ENCODE measurements at regions not wholly inside any gene's neighbourhood (a gene's known extent, or its start where the extent isn't known, plus 50 kb on each side); places are given as distances from the start of the nearest gene placed in this dataset.
A peak's percentile ranks its signal among the peaks of the same experiment; 100 is the strongest.
"Not testable (repeated sequence)": the region's sequence is repeated elsewhere in the genome, so short reads cannot be mapped to it uniquely, and the experiment has no call there.

DNA sequence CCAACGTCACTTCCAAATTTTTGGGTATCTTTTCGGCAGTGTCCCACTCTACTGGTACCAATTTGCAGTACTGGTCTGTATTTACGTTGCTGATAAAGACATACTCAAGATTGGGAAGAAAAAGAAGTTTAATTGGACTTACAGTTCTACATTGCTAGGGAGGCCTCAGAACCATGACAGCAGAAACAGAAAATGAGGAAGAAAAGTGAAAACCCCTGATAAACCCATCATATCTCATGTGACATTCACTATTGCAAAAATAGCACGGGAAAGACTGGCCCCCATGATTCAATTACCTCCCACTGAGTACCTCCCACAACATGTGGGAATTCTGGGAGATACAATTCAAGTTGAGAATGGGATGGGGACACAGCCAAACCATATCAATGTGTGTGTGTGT, 364.0 kb upstream of the KCND2 start:
- DNase-seq = no peak

DNA sequence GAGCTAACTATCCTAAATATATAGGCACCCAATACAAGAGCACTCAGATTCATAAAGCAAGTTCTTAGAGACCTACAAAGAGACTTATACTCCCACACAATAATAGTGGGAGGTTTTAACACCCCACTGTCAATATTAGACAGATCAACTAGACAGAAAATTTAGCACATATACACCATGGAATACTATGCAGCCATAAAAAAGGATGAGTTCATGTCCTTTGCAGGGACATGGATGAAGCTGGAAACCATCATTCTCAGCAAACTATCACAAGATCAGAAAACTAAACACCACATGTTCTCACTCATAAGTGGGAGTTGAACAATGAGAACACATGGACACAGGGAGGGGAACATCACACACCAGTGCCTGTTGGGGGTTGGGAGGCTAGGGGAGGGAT, 358.9 kb upstream of the KCND2 start:
- DNase-seq = not testable (repeated sequence)

DNA sequence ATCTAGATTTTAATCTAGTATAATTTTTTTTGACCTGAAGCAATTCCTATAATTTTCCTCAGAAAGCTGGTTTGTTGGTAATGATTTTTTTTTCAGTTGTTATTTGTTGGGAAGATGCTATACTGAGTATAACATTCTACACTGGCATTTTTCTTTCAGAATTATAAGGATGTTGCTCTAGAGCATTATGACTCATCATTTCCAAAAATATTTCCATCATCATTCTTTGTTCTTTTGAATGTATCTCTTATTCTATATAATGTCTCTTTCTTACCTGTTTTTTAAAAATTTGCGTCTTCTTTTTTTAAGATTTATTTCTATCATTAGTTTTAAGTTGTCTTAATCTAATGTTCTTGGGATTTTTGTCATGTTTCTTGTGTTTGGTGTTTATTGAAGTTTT, 356.5 kb upstream of the KCND2 start:
- DNase-seq = no peak

DNA sequence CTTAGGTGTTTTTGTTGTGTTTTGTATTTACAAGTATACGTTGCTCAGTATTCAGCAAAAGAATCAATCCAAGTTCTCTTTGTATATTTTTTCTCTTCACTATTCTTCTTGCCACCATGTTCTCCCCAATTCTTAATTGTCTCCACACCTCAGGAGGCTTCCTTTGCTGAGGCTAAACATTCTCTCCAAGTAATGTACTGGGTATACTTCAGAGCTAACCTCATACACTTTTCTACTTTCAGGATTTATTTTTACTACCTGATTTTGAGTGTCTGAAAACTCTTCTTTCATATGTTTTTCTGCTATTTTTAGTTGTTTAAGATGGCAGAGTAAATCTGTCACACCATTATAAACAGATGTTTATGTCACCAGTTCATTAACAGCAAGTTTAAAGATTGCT, 354.8 kb upstream of the KCND2 start:
- no peak for DNase-seq

DNA sequence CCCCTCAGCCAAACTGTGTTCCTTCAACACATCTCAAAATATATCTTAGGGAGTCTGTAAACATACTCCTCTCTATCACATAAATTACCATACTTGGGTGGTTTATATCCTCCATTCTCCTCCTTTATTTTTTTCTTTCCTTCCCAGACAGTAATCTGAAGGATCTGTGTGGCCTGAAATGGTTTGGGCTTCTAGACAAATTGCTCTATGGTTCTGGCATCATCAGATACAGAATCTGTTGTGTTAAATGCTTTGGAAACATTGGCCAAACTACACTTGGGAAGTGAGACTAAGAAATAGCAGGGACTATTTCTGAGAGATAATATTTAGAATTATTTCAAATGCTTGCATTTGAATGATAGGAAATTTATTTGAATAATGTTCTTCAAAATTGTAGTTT, 353.0 kb upstream of the KCND2 start:
- DNase-seq = no peak

DNA sequence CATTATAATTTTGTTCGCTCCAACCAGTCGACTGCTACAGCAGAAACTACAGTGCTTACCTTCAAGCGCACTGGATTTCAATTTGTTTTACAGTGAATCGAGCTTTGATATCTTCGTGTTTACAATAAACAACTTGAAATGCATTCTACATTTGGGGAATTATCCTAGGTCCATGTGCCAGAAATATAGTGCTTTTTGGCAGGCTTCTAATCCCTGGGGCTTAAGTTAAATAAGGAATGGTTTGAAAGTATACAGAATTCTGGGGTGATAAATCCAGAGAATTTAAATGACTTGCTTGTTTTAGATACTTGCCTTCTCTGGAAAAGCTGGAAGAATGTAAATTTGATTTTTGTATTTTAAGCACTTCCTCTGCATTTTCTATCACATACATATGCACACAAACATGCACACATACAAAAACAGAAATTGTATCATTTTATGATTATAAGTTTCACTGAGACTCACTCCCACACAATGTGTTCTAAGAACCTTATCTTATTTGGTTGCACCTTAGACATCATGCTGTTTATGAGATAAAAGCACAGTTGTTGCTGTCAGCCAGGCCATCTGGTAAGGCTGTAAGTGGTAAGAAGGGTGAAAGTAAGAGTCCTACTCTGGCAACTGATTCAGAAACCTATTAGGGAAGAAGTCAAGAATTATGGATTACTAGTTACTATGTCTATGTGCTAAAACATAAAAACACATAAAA, 347.2 kb upstream of the KCND2 start:
- no peak for DNase-seq

DNA sequence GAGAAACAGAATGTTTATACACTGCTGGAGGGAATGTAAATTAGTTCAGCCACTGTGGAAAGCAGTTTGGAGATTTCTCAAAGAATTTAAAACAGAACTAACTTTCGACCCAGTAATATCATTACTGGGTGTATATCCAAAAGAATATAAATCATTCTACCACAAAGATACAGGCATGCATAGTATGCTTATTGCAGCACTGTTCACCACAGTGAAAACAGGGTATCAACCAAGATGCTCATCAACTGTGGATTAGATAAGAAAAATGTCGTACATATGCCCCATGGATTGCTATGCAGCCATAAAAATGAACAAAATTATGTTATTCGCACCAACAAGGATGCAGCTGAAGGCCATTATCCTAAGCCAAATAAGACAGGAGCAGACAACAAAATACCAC, 343.1 kb upstream of the KCND2 start:
- DNase-seq = peak; percentile 14

DNA sequence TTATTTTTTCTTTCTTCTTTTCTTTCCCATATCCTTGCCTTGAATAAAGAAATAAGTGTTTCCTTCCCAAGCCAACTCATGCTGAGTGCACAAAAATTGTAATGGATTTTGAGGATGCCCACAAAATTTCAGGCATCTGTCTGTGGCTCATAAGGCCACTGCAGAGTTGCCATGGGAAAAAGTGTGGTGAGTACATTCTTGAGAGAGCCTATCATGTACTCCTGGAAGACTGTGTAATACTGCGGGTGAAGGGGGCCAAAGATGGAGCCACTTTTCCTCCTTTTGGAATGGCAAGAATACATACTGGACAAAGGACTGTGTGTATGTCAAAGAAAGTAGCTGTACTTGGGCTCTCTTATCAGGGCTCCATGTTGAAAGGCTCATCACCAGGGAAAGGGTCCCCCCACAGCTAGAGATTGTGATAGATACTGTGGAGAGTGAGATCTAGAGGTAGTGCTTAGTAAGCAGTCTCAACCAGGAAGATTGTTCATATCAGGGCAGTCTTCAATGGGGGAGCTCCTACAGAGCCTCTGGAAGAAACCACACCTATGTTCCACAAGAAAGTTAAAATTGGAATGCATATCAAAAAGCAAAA, 341.6 kb upstream of the KCND2 start:
- peak; percentile 1 for DNase-seq

DNA sequence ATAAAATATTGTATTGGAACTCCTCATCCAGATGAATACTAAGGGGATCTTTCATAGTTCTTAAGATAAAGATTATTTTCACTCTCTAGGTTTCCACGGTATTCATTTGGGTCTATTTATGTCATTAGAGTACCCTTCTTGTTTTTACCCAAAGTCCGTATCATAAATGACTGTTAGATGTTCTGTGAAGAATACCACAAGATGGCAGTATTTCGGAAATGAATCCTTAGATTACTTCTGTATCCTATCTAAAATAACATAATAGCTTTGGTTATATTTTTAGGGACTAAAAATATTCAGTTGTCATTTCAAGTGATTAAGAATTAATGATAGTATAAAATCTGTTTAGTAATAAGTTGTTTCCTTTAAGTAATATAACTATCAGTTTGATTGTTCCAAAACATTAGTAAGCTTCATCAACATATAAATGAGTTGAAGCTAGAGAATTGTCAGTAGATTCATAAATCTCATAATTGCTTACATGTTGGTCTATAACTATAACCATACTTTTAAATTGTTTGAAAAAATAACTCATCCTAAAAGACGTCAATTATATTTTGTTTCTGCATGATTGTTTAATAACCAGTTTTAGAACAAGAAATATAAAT, 337.5 kb upstream of the KCND2 start:
- peak; percentile 38 for DNase-seq

DNA sequence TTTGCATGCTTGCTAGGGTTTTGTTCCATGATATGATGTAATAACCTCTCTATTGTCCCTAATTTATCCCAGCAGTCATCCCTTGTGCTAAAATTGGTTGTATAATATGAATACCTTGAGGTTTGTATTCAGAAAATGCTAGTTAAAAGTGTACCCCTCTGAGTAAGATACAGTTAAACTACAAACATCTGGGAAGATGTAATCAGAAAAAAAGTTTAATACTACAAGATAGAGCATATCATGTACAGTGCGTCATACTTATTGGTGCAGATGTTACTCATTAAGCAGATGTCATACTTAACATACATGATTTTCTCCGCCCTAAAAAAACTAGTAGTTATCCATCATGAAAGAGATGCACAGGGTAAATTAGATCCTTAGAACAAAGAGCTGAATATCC, 336.1 kb upstream of the KCND2 start:
- peak; percentile 44 for DNase-seq

DNA sequence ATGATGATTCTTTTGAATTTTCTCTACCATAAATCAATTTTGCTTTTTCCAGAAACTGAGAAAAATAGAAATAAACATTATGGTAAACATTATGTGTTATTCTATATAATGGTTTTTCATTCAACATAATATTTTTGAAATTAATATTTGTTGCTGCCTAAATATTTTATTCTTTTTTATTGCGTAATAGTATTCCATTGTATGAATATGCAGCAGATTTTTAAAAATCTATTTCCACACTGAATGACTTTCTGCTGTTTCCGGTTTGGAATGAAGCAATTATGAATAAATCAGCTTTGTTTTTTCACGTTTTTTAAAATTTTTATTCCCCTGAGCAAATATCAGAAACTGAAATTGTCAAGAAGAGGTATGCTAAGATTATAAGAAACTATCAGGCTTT, 335.2 kb upstream of the KCND2 start:
- DNase-seq = no peak

DNA sequence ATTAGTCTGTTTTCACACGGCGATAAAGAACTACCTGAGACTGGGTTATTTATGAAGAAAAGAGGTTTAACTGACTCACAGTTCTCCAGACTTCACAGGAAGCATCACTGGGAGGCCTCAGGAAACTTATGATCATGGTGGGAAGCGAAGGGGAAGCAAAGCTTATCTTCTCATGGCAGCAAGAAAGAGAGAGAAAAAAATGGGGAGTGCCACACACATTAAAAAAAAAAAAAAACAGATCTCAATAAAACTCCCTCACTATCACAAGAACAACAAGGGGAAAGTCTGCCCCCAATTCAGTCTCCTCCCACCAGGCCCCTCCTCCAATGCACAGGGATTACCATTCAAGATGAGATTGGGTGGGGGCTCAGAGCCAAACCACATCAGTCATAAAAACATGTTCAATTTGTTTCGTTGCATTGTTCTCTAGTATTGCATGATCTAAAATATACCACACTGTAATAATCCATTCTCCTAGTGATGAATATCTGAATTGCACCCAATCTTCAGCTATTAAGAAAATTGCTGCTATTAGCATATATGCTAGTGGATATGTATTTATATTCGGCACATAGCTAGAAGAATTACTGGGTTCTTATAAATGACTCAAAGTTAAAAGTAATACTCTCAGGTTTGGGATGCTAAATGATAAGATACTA, 328.9 kb upstream of the KCND2 start:
- DNase-seq = no peak

DNA sequence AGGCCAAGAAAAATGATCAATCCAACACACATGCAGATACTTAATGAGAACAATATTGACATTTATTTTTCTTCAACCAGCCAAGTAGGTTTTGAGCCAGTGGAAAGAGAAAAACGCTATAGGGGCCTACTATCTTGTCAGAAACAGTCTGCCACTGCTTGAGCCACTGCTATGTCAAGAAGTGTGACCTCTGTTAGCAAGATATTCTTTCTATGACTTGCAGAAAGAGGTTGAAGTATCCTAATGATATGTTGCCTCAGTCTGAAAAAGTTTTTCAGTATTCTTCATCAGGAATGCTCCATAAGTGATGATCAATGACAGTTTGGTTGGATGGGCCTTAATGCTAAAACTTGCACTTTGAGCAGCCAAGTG, 328.4 kb upstream of the KCND2 start:
- DNase-seq = no peak

DNA sequence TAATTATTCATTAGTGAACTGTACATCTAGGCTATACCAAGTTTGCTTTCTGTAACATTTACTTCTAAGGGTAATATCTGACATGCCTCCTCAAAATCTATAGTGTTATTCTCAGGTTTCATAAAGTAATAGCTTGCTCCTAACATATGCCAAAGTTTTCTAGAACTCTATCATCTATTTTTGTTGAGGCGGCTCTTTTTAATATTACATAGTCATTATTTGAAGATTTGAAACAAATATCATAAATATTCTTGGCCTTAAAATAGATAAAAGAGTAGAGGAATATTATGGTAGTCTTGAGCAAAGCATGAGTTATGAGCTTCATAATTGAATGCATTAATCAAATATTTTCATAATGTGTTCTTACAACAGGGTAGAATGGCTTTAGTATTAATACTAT, 327.2 kb upstream of the KCND2 start:
- DNase-seq = no peak

DNA sequence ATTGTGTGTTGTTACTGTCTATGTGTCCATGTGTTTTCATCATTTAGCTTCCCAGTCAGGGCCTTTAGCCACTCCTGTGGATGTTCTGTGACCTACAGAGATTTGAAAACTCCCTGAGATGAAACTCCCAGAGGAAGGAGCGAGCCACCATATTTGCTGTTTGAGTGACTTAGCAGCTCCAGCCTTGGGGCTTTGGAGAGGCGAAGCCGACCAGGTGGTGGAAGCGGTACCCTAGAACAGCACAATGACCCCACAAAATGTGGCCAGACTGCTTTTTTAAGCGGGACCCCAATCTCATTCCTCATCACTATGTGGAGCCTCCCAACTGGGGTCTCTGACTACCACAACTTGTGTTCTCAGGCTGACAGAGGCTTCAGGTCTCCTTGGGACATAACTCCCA, 323.9 kb upstream of the KCND2 start:
- DNase-seq = no peak

DNA sequence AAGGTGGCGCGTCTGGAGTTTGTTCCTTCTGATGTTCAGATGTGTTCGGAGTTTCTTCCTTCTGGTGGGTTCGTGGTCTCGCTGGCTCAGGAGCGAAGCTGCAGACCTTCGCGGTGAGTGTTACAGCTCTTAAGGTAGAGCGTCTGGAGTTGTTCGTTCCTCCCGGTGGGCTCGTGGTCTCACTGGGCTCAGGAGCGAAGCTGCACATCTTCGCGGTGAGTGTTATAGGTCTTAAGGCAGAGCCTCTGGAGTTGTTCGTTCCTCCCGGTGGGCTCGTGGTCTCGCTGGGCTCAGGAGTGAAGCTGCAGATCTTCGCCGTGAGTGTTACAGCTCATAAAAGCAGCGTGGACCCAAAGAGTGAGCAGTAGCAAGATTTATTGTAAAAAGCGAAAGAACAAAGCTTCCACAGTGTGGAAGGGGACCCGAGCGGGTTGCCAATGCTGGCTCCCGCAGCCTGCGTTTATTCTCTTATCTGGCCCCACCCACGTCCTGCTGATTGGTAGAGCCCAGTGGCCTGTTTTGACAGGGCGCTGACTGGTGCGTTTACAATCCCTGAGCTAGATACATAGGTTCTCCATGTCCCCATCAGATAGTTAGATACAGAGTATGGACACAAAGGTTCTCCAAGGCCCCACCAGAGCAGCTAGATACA, 322.5 kb upstream of the KCND2 start:
- not testable (repeated sequence) for DNase-seq

DNA sequence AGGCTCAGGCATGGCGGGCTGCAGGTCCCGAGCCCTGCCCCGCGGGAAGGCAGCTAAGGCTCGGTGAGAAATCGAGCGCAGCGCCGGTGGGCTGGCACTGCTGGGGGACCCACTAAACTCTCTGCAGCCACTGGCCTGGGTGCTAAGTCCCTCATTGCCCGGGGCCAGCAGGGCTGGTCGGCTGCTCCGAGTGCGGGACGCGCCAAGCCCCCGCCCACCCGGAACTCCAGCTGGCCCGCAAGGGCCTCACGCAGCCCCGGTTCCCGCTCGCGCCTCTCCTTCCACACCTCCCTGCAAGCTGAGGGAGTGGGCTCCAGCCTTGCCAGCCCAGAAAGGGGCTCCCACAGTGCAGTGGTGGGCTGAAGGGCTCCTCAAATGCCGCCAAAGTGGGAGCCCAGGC, 321.4 kb upstream of the KCND2 start:
- not testable (repeated sequence) for DNase-seq

DNA sequence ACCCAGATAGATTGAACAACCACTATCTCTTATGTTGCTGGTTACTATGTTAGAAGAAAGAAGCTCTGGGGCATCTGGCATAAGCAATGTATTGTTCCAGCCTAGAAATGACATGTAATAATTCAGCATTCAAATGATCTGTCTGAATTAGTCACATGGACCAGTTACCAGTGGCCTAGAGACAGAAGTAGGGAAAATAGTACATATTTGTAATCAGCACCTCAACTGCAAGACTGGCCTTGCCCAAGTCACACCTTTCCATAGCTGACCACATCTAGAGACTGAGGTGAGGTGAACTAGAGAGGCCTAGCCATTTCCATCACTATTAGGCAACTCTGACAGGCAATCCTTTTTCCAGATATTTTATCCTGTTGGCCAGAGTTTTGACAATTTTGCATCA, 315.6 kb upstream of the KCND2 start:
- DNase-seq = no peak

DNA sequence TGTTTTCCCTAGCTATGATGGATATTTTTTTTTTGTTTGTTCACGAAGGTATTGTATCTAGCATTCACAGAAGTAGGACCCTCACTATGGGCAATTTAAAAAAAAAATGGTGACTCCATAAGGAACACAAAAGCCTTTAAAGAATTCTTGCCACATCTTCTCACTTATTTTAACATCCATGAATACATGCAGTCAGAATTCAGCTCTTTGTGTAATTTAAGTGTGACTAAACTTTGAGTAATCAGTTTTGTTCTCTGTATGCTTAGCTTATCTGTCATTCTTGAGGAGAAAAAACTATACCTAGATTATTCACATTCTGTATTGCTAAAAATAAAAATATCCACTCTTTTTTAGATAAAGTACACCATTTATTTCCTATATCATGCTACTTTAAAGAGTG, 313.2 kb upstream of the KCND2 start:
- peak; percentile 68 for DNase-seq

DNA sequence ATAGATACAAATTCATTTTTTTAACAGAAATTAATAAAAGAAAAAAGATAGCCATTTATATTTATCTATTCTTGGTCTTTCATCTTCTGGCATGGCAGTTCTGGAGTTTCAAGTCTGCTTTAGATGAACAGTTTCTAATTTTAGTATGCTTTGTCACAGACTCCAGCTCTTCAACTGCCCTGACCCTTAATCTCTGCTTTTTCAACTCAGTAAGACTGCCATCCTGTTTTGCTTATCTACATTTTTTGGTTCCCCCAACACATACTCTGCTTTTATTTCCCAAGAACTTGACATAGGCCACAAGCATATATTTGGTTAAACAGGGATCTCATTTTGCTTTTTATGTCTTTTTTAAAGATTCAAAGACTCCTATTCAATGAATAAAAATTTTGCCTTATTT, 309.3 kb upstream of the KCND2 start:
- peak; percentile 11 for DNase-seq

DNA sequence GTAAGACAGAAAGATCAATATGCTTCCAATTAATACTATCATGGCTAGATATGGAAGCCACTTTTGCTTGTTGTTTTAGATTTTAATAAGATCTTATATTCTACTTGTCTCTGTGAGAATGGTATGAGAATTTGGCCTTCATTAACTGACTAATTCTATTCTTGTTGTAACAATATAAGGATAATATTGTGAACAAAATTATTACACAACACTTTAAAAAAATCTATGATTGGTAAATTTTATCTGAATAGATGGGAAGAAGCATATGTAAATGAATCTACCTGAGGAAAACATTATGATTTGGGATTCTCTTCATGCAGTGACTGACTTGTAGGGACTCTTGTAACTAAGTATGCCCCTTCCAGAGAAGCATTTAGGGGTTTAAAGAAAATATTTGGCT, 308.9 kb upstream of the KCND2 start:
- DNase-seq = no peak

DNA sequence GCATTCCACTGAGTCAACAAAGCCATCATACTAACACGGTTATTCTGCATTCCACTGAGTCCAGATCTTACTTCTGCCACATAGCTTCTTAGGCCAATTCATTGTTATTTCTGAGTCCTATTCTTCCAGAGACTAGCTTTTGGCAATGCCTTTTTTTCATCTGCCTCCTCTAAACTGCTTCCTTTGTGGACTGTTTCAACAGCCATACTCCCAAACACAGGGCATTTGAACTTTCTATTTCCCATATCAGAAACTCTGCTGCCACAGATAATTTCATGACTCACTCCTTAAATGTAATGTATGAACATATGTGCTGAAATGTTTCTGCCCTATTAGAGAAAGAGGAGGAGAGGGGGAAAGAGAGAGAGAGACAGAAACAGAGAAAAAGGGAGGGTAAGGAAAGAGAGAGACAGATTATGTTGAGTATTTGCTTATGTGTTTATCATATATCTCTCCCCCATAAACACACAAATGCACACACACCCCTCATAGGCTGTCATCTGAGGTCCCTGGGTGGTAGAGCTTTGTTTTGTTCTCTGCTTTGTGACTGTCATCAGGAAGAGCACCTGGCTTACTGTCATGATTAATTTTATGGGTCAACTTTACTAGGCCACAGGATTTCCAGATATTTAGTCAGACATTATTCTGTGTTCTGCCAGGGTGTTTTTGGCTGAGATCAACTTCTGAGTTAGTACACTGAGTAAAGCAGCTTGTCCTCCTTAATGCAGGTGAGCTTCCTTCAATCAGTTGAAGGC, 308.0 kb upstream of the KCND2 start:
- peak; percentile 45 for DNase-seq

DNA sequence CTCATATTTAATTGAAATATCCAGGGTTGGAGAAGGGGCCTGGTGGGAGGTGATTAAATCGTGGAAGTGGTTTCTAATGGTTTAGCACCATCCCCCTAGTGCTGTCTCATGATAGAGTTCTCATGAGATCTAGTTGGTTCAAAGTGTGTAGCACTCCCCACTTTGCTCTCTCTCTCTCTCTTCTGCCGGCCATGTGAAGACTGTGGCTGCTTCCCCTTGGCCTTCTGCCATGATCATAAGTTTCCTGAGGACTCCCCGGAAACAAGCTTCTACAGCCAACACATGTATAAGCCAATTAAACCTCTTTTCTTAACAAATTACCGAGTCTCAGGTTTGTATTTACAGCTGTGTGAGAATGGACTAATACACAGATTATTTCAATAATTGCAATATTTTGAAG, 305.8 kb upstream of the KCND2 start:
- no peak for DNase-seq
